Kidney glomerular epithelial cell (primary cell): ENCODE measurements at regions not wholly inside any gene's neighbourhood (a gene's known extent, or its start where the extent isn't known, plus 50 kb on each side); places are given as distances from the start of the nearest gene placed in this dataset.

Experiments
- DNase-seq: peaks from one replicate; lab custom pipeline; 2025; lab: John Stamatoyannopoulos, UW

- DNase-seq = no peak
Measured at GRCh38 chr5:73266176-73266738, 93.3 kb downstream of the TMEM174 start.

GRCh38 chr5:73265641-73266040 lies 92.6 kb downstream of the TMEM174 start:
- DNase-seq = no peak

- no peak for DNase-seq
Measured at GRCh38 chr5:73264631-73265030, 91.6 kb downstream of the TMEM174 start.

- DNase-seq = no peak
Measured at GRCh38 chr5:73263001-73263710, 90.2 kb downstream of the TMEM174 start.

- DNase-seq = no peak
Measured at GRCh38 chr5:73256862-73257261, 83.9 kb downstream of the TMEM174 start.

- DNase-seq = no peak
Measured at GRCh38 chr5:73256462-73256861, 83.5 kb downstream of the TMEM174 start.

- DNase-seq = no peak
Measured at GRCh38 chr5:73256012-73256411, 83.0 kb downstream of the TMEM174 start.

GRCh38 chr5:73254642-73255041 lies 81.6 kb downstream of the TMEM174 start:
- no peak for DNase-seq

- DNase-seq = no peak
Measured at GRCh38 chr5:73253047-73253660, 80.2 kb downstream of the TMEM174 start.

GRCh38 chr5:73250645-73251044 lies 77.7 kb downstream of the TMEM174 start:
- no peak for DNase-seq

GRCh38 chr5:73242735-73243134 lies 69.7 kb downstream of the TMEM174 start:
- no peak for DNase-seq

GRCh38 chr5:73238873-73239272 lies 65.9 kb downstream of the TMEM174 start:
- DNase-seq = no peak

GRCh38 chr5:73236541-73237128 lies 63.6 kb downstream of the TMEM174 start:
- DNase-seq = no peak

- no peak for DNase-seq
Measured at GRCh38 chr5:73234204-73234555, 61.2 kb downstream of the TMEM174 start.

- no peak for DNase-seq
Measured at GRCh38 chr5:73233461-73234203, 60.6 kb downstream of the TMEM174 start.

GRCh38 chr5:73233053-73233460 lies 60.1 kb downstream of the TMEM174 start:
- DNase-seq = no peak

GRCh38 chr5:73232266-73233041 lies 59.5 kb downstream of the TMEM174 start:
- no peak for DNase-seq

GRCh38 chr5:73231246-73231778 lies 58.3 kb downstream of the TMEM174 start:
- DNase-seq = no peak

- DNase-seq = no peak
Measured at GRCh38 chr5:73230264-73231245, 57.6 kb downstream of the TMEM174 start.

- DNase-seq = no peak
Measured at GRCh38 chr5:73229271-73229670, 56.3 kb downstream of the TMEM174 start.
